GM12864 (cell line): ENCODE measurements at regions not wholly inside any gene's neighbourhood (a gene's known extent, or its start where the extent isn't known, plus 50 kb on each side); places are given as distances from the start of the nearest gene placed in this dataset.
A peak's percentile ranks its signal among the peaks of the same experiment; 100 is the strongest.
"Not testable (repeated sequence)": the region's sequence is repeated elsewhere in the genome, so short reads cannot be mapped to it uniquely, and the experiment has no call there.

Source experiments
- DNase-seq: peaks from one replicate; pipeline ENCODE4 v3.0.0-alpha.2; 2011; ENCODE audit warnings: low read depth
- H3K4me3 ChIP-seq: 2 replicates; pipeline ENCODE4 v1.5.1; 2011; ENCODE audit warnings: mild to moderate bottlenecking, low read depth, low read length, control low read depth
- CTCF ChIP-seq: IDR thresholded peaks from 2 replicates; pipeline ENCODE4 v1.5.1; 2011; ENCODE audit warnings: low read depth, mild to moderate bottlenecking, moderate library complexity, low read length, control low read depth, inconsistent platforms; ENCODE audit errors: missing control alignments

- not testable (repeated sequence) for H3K4me3 ChIP-seq, DNase-seq
These were observed 58.7 kb downstream of the POU5F2 start for GRCh38 chr5:93682471-93683404.

- TF ChIP-seq CTCF: no peak
- DNase-seq: no peak
- H3K4me3 ChIP-seq: no peak overlapping the region
These were observed 60.0 kb downstream of the POU5F2 start for GRCh38 chr5:93681432-93681831.

GRCh38 chr5:93677359-93677891 lies 64.0 kb downstream of the POU5F2 start:
- no peak overlapping the region for H3K4me3 ChIP-seq
- TF ChIP-seq CTCF: no peak
- DNase-seq: no peak

- no peak overlapping the region for H3K4me3 ChIP-seq
- DNase-seq: no peak
- no peak for TF ChIP-seq CTCF
These were observed 64.7 kb downstream of the POU5F2 start for GRCh38 chr5:93676704-93677103.

GRCh38 chr5:93675460-93676450 lies 65.6 kb downstream of the POU5F2 start:
- DNase-seq: peak; percentile 4
- no peak overlapping the region for H3K4me3 ChIP-seq
- no peak for TF ChIP-seq CTCF

- no peak for DNase-seq
- no peak for TF ChIP-seq CTCF
- H3K4me3 ChIP-seq: no peak overlapping the region
These were observed 66.4 kb downstream of the POU5F2 start for GRCh38 chr5:93674866-93675459.

- H3K4me3 ChIP-seq: no peak overlapping the region
- no peak for DNase-seq
- no peak for TF ChIP-seq CTCF
These were observed 67.3 kb downstream of the POU5F2 start for GRCh38 chr5:93674138-93674537.
